ENCODE measurements at regions not wholly inside any gene's neighbourhood (a gene's known extent, or its start where the extent isn't known, plus 50 kb on each side); places are given as distances from the start of the nearest gene placed in this dataset.
"Not testable (repeated sequence)": the region's sequence is repeated elsewhere in the genome, so short reads cannot be mapped to it uniquely, and the experiment has no call there.

- Histone ChIP-seq H3K36me3 (ENCODE audit: control insufficient read depth, insufficient read depth, low read length) (no peaks in the 10 kb centered on the region), H3K4me3 (ENCODE audit: insufficient read depth, low read depth, low read length, poor library complexity, severe bottlenecking) (no peak overlapping the region), H3K9me3 (ENCODE audit: control insufficient read depth, low read length) (no peaks in the 10 kb centered on the region), H3K27me3 (replicated peaks; ENCODE audit: control insufficient read depth, insufficient read depth, low read length, poor library complexity, severe bottlenecking) (no peaks in the 10 kb centered on the region), H3K27ac (ENCODE audit: insufficient read depth, low read length, poor library complexity, severe bottlenecking) (no peak overlapping the region), H3K4me1 (ENCODE audit: control insufficient read depth, insufficient read depth, low read length, poor library complexity, severe bottlenecking) (no peaks in the 10 kb centered on the region)
- no peak for DNase-seq
Observed at GRCh38 chr4:26241179-26241578, 79.6 kb upstream of the RBPJ start.

GRCh38 chr4:26242451-26242850, 78.4 kb upstream of the RBPJ start:
- no peaks in the 10 kb centered on the region for H3K4me1 ChIP-seq (ENCODE audit: control insufficient read depth, insufficient read depth, low read length, poor library complexity, severe bottlenecking)
- no peaks in the 10 kb centered on the region for H3K9me3 ChIP-seq (ENCODE audit: control insufficient read depth, low read length)
- H3K27ac ChIP-seq (ENCODE audit: insufficient read depth, low read length, poor library complexity, severe bottlenecking) = no peak overlapping the region
- H3K27me3 ChIP-seq (replicated peaks; ENCODE audit: control insufficient read depth, insufficient read depth, low read length, poor library complexity, severe bottlenecking) = no peaks in the 10 kb centered on the region
- no peak overlapping the region for H3K4me3 ChIP-seq (ENCODE audit: insufficient read depth, low read depth, low read length, poor library complexity, severe bottlenecking)
- no peak for DNase-seq
- H3K36me3 ChIP-seq (ENCODE audit: control insufficient read depth, insufficient read depth, low read length) = no peaks in the 10 kb centered on the region

GRCh38 chr4:26244138-26244537, 76.7 kb upstream of the RBPJ start:
- not testable (repeated sequence) for H3K4me3 ChIP-seq (ENCODE audit: insufficient read depth, low read depth, low read length, poor library complexity, severe bottlenecking); H3K27ac ChIP-seq (ENCODE audit: insufficient read depth, low read length, poor library complexity, severe bottlenecking); DNase-seq; H3K4me1 ChIP-seq (ENCODE audit: control insufficient read depth, insufficient read depth, low read length, poor library complexity, severe bottlenecking); H3K36me3 ChIP-seq (ENCODE audit: control insufficient read depth, insufficient read depth, low read length); H3K9me3 ChIP-seq (ENCODE audit: control insufficient read depth, low read length); H3K27me3 ChIP-seq (replicated peaks; ENCODE audit: control insufficient read depth, insufficient read depth, low read length, poor library complexity, severe bottlenecking)

GRCh38 chr4:26248647-26249046, 72.2 kb upstream of the RBPJ start:
- Histone ChIP-seq H3K4me1 (ENCODE audit: control insufficient read depth, insufficient read depth, low read length, poor library complexity, severe bottlenecking) (no peaks in the 10 kb centered on the region), H3K36me3 (ENCODE audit: control insufficient read depth, insufficient read depth, low read length) (no peaks in the 10 kb centered on the region), H3K9me3 (ENCODE audit: control insufficient read depth, low read length) (no peaks in the 10 kb centered on the region), H3K27ac (ENCODE audit: insufficient read depth, low read length, poor library complexity, severe bottlenecking) (no peak overlapping the region), H3K4me3 (ENCODE audit: insufficient read depth, low read depth, low read length, poor library complexity, severe bottlenecking) (no peak overlapping the region), H3K27me3 (replicated peaks; ENCODE audit: control insufficient read depth, insufficient read depth, low read length, poor library complexity, severe bottlenecking) (no peaks in the 10 kb centered on the region)
- DNase-seq = no peak

- Histone ChIP-seq H3K9me3 (ENCODE audit: control insufficient read depth, low read length) (no peaks in the 10 kb centered on the region), H3K4me1 (ENCODE audit: control insufficient read depth, insufficient read depth, low read length, poor library complexity, severe bottlenecking) (no peaks in the 10 kb centered on the region), H3K27ac (ENCODE audit: insufficient read depth, low read length, poor library complexity, severe bottlenecking) (no peak overlapping the region), H3K27me3 (replicated peaks; ENCODE audit: control insufficient read depth, insufficient read depth, low read length, poor library complexity, severe bottlenecking) (no peaks in the 10 kb centered on the region), H3K4me3 (ENCODE audit: insufficient read depth, low read depth, low read length, poor library complexity, severe bottlenecking) (no peak overlapping the region), H3K36me3 (ENCODE audit: control insufficient read depth, insufficient read depth, low read length) (no peaks in the 10 kb centered on the region)
- no peak for DNase-seq
Observed at GRCh38 chr4:26252349-26253025, 68.3 kb upstream of the RBPJ start.

- H3K27me3 ChIP-seq (replicated peaks; ENCODE audit: control insufficient read depth, insufficient read depth, low read length, poor library complexity, severe bottlenecking) = no peaks in the 10 kb centered on the region
- H3K36me3 ChIP-seq (ENCODE audit: control insufficient read depth, insufficient read depth, low read length) = no peaks in the 10 kb centered on the region
- DNase-seq = no peak
- H3K4me1 ChIP-seq (ENCODE audit: control insufficient read depth, insufficient read depth, low read length, poor library complexity, severe bottlenecking) = no peaks in the 10 kb centered on the region
- no peak overlapping the region for H3K27ac ChIP-seq (ENCODE audit: insufficient read depth, low read length, poor library complexity, severe bottlenecking)
- H3K4me3 ChIP-seq (ENCODE audit: insufficient read depth, low read depth, low read length, poor library complexity, severe bottlenecking) = no peak overlapping the region
- H3K9me3 ChIP-seq (ENCODE audit: control insufficient read depth, low read length) = no peaks in the 10 kb centered on the region
Observed at GRCh38 chr4:26253968-26254367, 66.8 kb upstream of the RBPJ start.

GRCh38 chr4:26255989-26256388, 64.8 kb upstream of the RBPJ start:
- H3K27me3 ChIP-seq (replicated peaks; ENCODE audit: control insufficient read depth, insufficient read depth, low read length, poor library complexity, severe bottlenecking) = no peaks in the 10 kb centered on the region
- no peaks in the 10 kb centered on the region for H3K9me3 ChIP-seq (ENCODE audit: control insufficient read depth, low read length)
- H3K4me1 ChIP-seq (ENCODE audit: control insufficient read depth, insufficient read depth, low read length, poor library complexity, severe bottlenecking) = no peaks in the 10 kb centered on the region
- H3K27ac ChIP-seq (ENCODE audit: insufficient read depth, low read length, poor library complexity, severe bottlenecking) = no peak overlapping the region
- DNase-seq = no peak
- no peaks in the 10 kb centered on the region for H3K36me3 ChIP-seq (ENCODE audit: control insufficient read depth, insufficient read depth, low read length)
- H3K4me3 ChIP-seq (ENCODE audit: insufficient read depth, low read depth, low read length, poor library complexity, severe bottlenecking) = no peak overlapping the region

GRCh38 chr4:26257444-26257843, 63.4 kb upstream of the RBPJ start:
- H3K9me3 ChIP-seq (ENCODE audit: control insufficient read depth, low read length); H3K36me3 ChIP-seq (ENCODE audit: control insufficient read depth, insufficient read depth, low read length); DNase-seq; H3K4me1 ChIP-seq (ENCODE audit: control insufficient read depth, insufficient read depth, low read length, poor library complexity, severe bottlenecking); H3K27ac ChIP-seq (ENCODE audit: insufficient read depth, low read length, poor library complexity, severe bottlenecking); H3K27me3 ChIP-seq (replicated peaks; ENCODE audit: control insufficient read depth, insufficient read depth, low read length, poor library complexity, severe bottlenecking); H3K4me3 ChIP-seq (ENCODE audit: insufficient read depth, low read depth, low read length, poor library complexity, severe bottlenecking): not testable (repeated sequence)

- Histone ChIP-seq H3K27me3 (replicated peaks; ENCODE audit: control insufficient read depth, insufficient read depth, low read length, poor library complexity, severe bottlenecking) (no peaks in the 10 kb centered on the region), H3K4me1 (ENCODE audit: control insufficient read depth, insufficient read depth, low read length, poor library complexity, severe bottlenecking) (no peaks in the 10 kb centered on the region), H3K9me3 (ENCODE audit: control insufficient read depth, low read length) (no peaks in the 10 kb centered on the region), H3K4me3 (ENCODE audit: insufficient read depth, low read depth, low read length, poor library complexity, severe bottlenecking) (no peak overlapping the region), H3K36me3 (ENCODE audit: control insufficient read depth, insufficient read depth, low read length) (no peaks in the 10 kb centered on the region), H3K27ac (ENCODE audit: insufficient read depth, low read length, poor library complexity, severe bottlenecking) (no peak overlapping the region)
- no peak for DNase-seq
Observed at GRCh38 chr4:26257850-26258249, 63.0 kb upstream of the RBPJ start.

GRCh38 chr4:26260571-26260970, 60.2 kb upstream of the RBPJ start:
- Histone ChIP-seq H3K27ac (ENCODE audit: insufficient read depth, low read length, poor library complexity, severe bottlenecking) (no peak overlapping the region), H3K4me1 (ENCODE audit: control insufficient read depth, insufficient read depth, low read length, poor library complexity, severe bottlenecking) (no peaks in the 10 kb centered on the region), H3K4me3 (ENCODE audit: insufficient read depth, low read depth, low read length, poor library complexity, severe bottlenecking) (no peak overlapping the region), H3K9me3 (ENCODE audit: control insufficient read depth, low read length) (no peaks in the 10 kb centered on the region), H3K27me3 (replicated peaks; ENCODE audit: control insufficient read depth, insufficient read depth, low read length, poor library complexity, severe bottlenecking) (no peaks in the 10 kb centered on the region), H3K36me3 (ENCODE audit: control insufficient read depth, insufficient read depth, low read length) (no peaks in the 10 kb centered on the region)
- DNase-seq = no peak

Data from effector memory CD4-positive, alpha-beta T cell (primary cell).